ENCODE measurements at regions not wholly inside any gene's neighbourhood (a gene's known extent, or its start where the extent isn't known, plus 50 kb on each side); places are given as distances from the start of the nearest gene placed in this dataset.

DNA sequence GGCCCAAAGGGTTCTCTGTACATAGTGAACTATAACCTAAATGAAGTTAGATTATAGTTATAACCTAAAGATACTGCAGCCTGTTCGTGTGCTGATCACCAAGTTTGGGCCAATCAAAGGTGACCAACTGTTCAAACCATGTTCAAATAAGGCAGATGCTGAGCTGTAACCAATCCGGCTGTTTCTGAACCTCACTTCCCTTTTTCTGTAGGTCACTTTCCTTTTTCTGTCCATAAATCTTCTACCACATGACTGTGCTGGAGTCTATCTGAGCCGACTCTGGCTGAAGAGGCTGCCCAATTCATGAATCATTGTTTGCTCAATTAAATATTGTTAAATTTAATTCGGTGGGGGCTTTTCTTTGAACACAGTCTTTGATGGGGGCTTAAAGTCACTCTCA is 1920.2 kb downstream of the MAT2B start:
- TF ChIP-seq, protein P1, sequence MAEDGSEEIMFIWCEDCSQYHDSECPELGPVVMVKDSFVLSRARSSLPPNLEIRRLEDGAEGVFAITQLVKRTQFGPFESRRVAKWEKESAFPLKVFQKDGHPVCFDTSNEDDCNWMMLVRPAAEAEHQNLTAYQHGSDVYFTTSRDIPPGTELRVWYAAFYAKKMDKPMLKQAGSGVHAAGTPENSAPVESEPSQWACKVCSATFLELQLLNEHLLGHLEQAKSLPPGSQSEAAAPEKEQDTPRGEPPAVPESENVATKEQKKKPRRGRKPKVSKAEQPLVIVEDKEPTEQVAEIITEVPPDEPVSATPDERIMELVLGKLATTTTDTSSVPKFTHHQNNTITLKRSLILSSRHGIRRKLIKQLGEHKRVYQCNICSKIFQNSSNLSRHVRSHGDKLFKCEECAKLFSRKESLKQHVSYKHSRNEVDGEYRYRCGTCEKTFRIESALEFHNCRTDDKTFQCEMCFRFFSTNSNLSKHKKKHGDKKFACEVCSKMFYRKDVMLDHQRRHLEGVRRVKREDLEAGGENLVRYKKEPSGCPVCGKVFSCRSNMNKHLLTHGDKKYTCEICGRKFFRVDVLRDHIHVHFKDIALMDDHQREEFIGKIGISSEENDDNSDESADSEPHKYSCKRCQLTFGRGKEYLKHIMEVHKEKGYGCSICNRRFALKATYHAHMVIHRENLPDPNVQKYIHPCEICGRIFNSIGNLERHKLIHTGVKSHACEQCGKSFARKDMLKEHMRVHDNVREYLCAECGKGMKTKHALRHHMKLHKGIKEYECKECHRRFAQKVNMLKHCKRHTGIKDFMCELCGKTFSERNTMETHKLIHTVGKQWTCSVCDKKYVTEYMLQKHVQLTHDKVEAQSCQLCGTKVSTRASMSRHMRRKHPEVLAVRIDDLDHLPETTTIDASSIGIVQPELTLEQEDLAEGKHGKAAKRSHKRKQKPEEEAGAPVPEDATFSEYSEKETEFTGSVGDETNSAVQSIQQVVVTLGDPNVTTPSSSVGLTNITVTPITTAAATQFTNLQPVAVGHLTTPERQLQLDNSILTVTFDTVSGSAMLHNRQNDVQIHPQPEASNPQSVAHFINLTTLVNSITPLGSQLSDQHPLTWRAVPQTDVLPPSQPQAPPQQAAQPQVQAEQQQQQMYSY (CRISPR knock-in tag; IDR thresholded peaks at IDR 0.05): no peak
- TF ChIP-seq MYNN (CRISPR knock-in tag; IDR thresholded peaks at IDR 0.05; ENCODE audit: low read depth) (no peak), ZNF317 (CRISPR knock-in tag; IDR thresholded peaks at IDR 0.05) (no peak), ZFP1 (CRISPR knock-in tag; IDR thresholded peaks at IDR 0.05) (no peak)
